ENCODE measurements at regions not wholly inside any gene's neighbourhood (a gene's known extent, or its start where the extent isn't known, plus 50 kb on each side); places are given as distances from the start of the nearest gene placed in this dataset.

GRCh38 chr2:67660871-67661270, 263.7 kb downstream of the ETAA1 start:
- no peak for DNase-seq

GRCh38 chr2:67662222-67662621, 265.1 kb downstream of the ETAA1 start:
- no peak for DNase-seq

- no peak for DNase-seq
Observed at GRCh38 chr2:67663776-67664175, 266.6 kb downstream of the ETAA1 start.

DNA sequence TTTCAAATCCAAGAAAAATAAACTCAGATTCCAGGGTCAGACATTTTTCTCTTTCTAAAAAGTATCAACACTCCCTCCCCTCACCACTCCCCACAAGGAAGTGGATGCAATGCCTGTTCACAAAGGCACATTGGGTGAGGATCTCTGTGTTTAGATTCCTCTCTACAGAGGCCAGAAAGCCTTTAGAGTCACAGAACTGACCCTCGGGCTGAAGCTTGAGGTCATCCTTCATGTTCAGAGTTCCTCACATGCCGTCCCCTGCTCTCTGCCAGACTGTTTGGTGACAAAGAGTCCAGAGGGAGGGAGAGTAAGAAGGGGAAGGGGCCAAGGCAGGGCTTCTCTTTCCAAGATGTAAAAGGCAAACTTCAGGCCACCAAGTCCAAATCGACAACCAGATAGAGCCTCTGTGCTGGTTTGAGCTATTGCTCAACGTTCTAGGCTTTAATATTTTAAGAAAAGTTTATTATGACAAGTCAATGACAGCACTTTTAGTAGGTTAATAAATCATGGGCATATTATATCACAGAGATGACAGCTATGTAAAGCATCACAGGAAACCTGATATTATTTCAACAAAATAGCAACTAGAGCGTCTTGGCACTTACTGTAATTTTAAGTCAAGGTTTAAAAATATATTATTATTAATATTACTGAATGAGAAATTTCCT, 269.4 kb downstream of the ETAA1 start:
- no peak for DNase-seq

DNA sequence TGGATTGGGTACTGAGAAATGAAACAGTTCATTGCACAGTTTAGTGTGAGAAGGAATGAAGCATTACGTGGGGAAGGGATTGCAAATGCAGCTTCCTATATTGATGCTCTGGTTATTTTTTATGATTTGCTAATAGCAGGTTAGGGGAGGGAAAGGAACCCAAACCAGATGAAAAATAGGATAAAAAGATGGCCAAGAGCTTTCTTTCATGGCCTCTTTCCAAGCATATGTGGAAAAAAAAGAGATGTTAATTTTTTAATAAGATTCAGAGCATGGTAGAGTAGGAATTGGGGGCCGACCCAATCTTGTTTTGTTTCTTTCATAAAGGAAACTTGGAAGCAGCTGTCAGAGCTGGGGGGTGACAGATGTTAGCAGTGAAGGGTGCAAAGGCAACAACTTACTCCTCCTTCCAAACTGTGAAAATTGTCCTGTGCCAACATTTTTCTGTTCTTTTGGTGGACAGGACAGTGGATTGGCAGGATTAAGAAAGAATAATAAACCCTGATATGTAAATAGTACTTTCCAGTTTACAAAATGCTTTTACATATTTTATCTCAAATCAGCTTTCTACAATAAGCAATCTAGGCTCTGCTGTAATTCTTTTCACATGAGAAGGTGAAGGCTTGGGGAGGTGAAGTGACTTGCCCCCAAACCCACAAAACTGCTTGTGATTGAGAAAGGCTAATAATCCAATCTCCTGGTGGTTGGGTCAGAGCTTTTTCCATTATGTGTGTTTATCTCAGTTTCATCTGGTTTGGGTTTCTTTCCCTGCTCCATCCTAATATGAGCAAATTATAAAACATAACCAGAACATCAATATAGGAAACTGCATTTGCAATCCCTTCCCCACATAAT, 270.1 kb downstream of the ETAA1 start:
- DNase-seq: no peak

GRCh38 chr2:67668538-67668937, 271.4 kb downstream of the ETAA1 start:
- DNase-seq: no peak

GRCh38 chr2:67669168-67669567, 272.0 kb downstream of the ETAA1 start:
- DNase-seq: no peak

GRCh38 chr2:67669766-67670165, 272.6 kb downstream of the ETAA1 start:
- no peak for DNase-seq

DNA sequence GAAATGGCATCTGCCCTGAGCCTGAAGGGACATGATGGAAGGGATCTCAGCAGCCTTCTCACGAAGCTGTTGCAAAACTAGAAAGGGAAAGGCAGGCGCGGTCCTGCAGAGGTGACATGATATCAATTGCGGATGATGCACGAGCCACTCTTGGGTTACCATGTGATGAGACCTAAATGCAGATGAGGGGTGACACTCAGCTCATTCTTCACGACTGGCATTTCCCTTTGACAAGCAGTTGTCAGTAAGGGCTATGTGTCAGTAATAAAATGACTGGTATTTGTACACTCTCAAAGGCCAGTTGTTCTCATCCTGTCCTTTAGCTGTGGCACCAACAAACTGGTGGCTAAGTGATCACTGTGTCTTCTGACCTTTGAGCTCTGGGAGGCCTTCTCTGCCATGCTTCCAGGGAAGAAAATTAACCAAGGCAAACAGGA, 273.6 kb downstream of the ETAA1 start:
- DNase-seq: no peak

GRCh38 chr2:67671464-67672450, 274.6 kb downstream of the ETAA1 start:
- no peak for DNase-seq

- no peak for DNase-seq
Observed at GRCh38 chr2:67674668-67675067, 277.5 kb downstream of the ETAA1 start.

DNA sequence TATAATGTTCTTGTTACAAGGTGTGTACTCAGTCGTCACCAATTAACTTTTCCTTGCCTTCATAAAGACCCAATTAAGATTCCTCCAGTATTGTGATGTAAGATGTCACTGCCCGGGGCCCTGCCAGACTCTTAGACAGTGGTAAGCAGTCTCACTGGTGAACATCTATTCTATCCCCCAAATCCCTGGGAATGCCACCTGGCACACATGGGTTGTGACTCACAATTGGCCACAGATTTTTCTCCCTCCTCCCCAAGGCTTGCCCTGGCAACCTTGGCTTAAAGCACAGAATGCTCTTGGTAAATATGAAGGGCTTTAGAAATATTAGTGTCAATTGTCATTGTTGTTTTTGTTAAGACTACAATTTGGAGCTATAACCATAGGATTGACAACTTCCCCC, 287.9 kb downstream of the ETAA1 start:
- no peak for DNase-seq

DNA sequence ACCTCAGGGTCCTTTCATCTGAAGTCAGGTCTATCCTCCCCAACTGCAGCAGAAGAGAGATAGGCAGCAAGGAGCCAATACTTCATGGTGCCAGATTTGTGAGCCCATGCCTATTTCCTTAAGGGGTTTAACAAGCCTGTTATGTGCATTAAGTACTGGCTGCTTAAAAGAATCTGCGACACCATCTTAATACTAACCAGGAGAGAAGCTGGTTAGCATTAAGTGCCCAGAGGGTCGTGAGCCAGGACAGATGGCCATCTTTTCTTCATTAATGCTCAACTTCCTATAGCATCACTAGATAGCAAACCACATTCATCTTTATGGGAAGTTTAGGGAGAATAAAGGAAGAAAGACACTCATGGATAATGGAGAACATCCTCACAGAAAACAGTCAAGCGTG, 289.1 kb downstream of the ETAA1 start:
- DNase-seq: no peak

DNA sequence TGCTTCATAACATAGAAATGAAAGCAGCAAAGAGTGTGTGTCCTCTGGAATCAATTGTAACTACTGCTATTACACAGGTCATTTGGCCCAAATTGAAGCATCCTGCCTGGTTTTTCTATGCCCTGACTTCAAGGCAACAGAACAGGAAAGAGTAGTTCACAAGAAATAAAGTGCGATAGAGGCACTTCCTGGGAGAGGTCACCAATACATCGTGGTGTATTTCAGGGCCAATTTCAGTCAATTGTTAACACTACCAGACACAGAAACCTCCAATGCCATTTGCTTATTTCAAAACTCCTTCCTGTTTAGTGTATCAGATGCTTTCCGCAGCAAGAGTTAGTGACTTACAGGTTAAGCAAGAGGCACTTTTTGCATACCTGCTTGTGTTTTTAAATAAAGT, 292.1 kb downstream of the ETAA1 start:
- DNase-seq: no peak

DNA sequence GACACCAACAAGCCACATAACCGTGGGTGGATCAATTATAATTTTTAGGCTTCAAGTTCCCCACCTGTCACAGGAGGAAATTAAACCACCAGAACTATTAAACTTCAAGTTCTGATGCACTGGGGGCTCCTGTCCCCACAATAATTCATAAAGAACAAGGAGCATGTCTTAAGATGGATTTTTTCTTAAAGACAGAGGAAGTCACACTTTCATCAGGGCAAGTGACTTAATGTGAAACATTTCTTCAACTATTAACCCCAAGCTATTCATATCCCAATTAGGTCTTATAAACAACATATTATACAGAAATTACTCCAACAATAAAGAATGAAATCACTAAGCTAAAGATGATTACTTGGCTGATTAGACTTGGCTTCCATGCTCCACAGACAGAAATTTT, 292.5 kb downstream of the ETAA1 start:
- no peak for DNase-seq

GRCh38 chr2:67694445-67694844, 297.3 kb downstream of the ETAA1 start:
- no peak for DNase-seq

DNA sequence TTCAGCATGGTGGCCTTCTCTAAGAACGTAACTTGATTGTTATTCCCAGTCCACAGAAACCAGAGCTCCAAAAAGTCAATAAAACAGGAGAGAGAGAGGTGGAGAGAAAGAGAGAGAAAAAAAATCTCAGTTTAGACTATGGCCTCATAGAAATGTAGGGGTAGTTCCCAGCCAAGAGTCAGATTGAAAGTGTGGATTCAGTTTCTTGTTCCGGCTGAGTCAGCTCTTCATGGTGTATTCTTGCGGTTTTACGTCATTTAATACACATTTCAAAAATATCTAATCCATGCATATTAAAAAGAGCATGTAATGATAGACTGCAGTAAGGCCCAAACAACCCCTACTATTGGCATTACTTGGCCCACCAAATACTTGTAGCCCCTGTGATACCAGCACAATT, 303.9 kb downstream of the ETAA1 start:
- no peak for DNase-seq

GRCh38 chr2:67702284-67702683, 305.2 kb downstream of the ETAA1 start:
- no peak for DNase-seq

DNA sequence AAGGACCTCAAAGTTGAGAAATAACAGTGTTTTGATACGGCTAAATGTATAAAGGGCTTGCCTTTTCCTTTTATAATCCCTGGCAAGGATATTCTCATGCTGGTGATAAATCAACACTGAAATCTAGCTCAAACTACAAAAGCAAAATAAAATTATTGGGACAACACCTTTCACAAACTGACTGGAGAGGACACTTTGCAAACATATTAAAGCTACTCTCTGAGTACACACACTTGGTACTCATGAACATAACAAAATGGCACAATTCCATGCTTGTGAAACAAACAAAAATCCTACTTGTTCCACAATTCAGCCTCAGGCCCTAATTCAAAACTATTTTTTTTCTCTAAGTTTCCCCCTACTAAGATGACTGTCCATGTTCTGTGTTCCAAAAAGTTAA, 305.8 kb downstream of the ETAA1 start:
- no peak for DNase-seq

DNA sequence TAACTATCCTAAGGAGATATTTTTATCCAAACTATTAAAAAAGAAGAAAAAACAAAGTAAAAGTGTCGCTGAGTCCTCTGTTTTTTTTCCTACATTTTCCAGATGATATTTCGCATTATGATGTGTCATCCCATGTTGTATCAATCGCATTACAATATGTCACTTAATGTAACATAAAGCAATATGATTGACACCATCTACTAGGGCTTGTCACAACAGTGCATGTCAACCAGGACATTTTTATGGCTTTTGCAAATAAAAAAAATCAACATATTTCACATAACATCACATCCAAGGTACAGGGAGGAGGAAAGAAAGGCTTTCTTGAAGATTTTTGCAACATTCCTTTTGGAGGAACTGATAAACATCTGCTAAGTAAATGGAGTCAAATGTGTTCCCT, 308.9 kb downstream of the ETAA1 start:
- no peak for DNase-seq

GRCh38 chr2:67707896-67708295, 310.8 kb downstream of the ETAA1 start:
- no peak for DNase-seq

DNA sequence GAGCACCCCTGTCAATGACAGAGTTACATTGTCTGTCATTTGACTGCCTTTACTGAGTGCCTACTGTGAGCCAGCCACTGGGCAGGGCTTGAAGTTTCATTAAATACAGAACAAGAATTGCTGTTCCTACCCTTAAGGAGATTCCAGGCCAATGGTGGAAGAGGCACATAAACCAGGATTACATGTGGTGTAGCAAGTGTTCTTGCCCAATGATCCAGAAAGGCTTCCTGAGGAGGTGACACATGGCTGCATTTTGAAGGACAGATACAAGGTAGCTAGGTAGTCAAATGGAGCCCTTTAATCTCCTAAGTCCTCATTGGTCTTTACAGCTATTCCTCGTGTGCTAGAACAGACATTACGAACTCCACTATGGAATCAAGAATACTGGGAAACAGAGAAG, 312.7 kb downstream of the ETAA1 start:
- no peak for DNase-seq

DNA sequence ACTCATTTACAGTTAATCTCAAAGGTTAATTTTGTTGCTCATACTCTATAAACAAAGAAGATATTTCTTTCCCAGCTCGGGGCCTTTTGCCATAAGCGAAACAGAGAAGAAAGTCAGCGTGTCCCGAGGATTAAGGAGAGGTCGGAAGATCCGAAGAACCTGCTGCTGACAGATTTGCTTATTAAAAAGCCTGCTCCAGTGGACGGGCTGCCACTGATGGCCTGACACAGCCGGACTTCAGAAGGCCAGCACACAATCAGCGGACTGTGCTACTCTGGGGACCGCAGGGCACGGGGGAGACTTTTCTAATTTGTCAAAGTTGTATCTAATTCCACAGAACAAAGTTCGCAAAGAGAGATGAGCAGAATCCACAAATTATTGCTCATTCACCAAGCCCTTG, 315.4 kb downstream of the ETAA1 start:
- no peak for DNase-seq

All from OCI-M1 (cell line).